Mesendoderm (in vitro differentiated cells): ENCODE measurements at regions not wholly inside any gene's neighbourhood (a gene's known extent, or its start where the extent isn't known, plus 50 kb on each side); places are given as distances from the start of the nearest gene placed in this dataset.
A peak's percentile ranks its signal among the peaks of the same experiment; 100 is the strongest.

Source experiments
- DNase-seq: peaks from one replicate; pipeline ENCODE4 v3.0.0; 2013
- H2AK5ac ChIP-seq: 2 replicates; pipeline ENCODE4 v1.6.1; 2013; ENCODE audit warnings: low read length, inconsistent platforms
- H2BK120ac ChIP-seq: 2 replicates; pipeline ENCODE4 v1.6.1; 2013; ENCODE audit warnings: low read depth, mild to moderate bottlenecking, low read length, moderate library complexity, mixed read lengths
- H2BK15ac ChIP-seq: replicated peaks from 2 replicates; pipeline ENCODE4 v1.6.1; 2013; ENCODE audit warnings: low read depth, mild to moderate bottlenecking, moderate library complexity
- H2BK5ac ChIP-seq: 2 replicates; pipeline ENCODE4 v1.6.1; 2013; ENCODE audit warnings: low read length, inconsistent platforms
- H3K18ac ChIP-seq: 2 replicates; pipeline ENCODE4 v1.6.1; 2013; ENCODE audit warnings: mild to moderate bottlenecking, low read length, mixed read lengths
- H3K23ac ChIP-seq: one replicate; pipeline ENCODE4 v1.6.1; 2013; ENCODE audit warnings: low read length
- H3K27ac ChIP-seq: 2 replicates; pipeline ENCODE4 v1.5.1; 2013; ENCODE audit warnings: low read depth, mild to moderate bottlenecking, inconsistent platforms, low read length, moderate library complexity
- H3K27me3 ChIP-seq: 2 replicates; pipeline ENCODE4 v1.6.1; 2013; ENCODE audit warnings: low read length, control low read depth, mild to moderate bottlenecking, inconsistent platforms; ENCODE audit not compliant: insufficient read depth, poor library complexity
- H3K36me3 ChIP-seq: 2 replicates; pipeline ENCODE4 v1.6.1; 2013; ENCODE audit warnings: low read length, inconsistent platforms; ENCODE audit not compliant: control insufficient read depth, insufficient read depth
- H3K4ac ChIP-seq: one replicate; pipeline ENCODE4 v1.6.1; 2013; ENCODE audit warnings: low read depth, mild to moderate bottlenecking, low read length, moderate library complexity
- H3K4me1 ChIP-seq: 2 replicates; pipeline ENCODE4 v1.6.1; 2013; ENCODE audit warnings: low read depth, low read length, inconsistent platforms; ENCODE audit not compliant: control insufficient read depth
- H3K4me2 ChIP-seq: 2 replicates; pipeline ENCODE4 v1.6.1; 2013; ENCODE audit warnings: low read length
- H3K4me3 ChIP-seq: 2 replicates; pipeline ENCODE4 v1.5.1; 2013; ENCODE audit warnings: mild to moderate bottlenecking, low read length
- H3K56ac ChIP-seq: one replicate; pipeline ENCODE4 v1.6.1; 2013; ENCODE audit warnings: low read length
- H3K79me1 ChIP-seq: 2 replicates; pipeline ENCODE4 v1.6.1; 2013; ENCODE audit warnings: low read length, inconsistent platforms
- H3K79me2 ChIP-seq: 2 replicates; pipeline ENCODE4 v1.6.1; 2013; ENCODE audit warnings: mild to moderate bottlenecking, low read length; ENCODE audit not compliant: control insufficient read depth, insufficient read depth
- H3K9ac ChIP-seq: 2 replicates; pipeline ENCODE4 v1.6.1; 2013; ENCODE audit warnings: low read length, inconsistent platforms
- H4K5ac ChIP-seq: one replicate; pipeline ENCODE4 v1.6.1; 2013; ENCODE audit warnings: low read length
- H4K8ac ChIP-seq: one replicate; pipeline ENCODE4 v1.6.1; 2013; ENCODE audit warnings: low read depth, mild to moderate bottlenecking, control low read depth, low read length, moderate library complexity
- WGBS: extraction: QIAGEN DNeasy Blood & Tissue Kit; methylation state at CpG from one replicate; pipeline ENCODE4 v1.1.7; 2013; ENCODE audit warnings: low lambda C conversion rate, missing lambda C conversion rate; ENCODE audit not compliant: insufficient coverage; ENCODE audit errors: extremely low coverage; 5-methylcytosine and 5-hydroxymethylcytosine counted together

GRCh38 chr1:199410462-199410861 is 617.0 kb upstream of the NR5A2 start:
- no peak for DNase-seq
- H3K27me3 ChIP-seq, result no peaks in the 10 kb centered on the region
- H4K8ac ChIP-seq, result no peak overlapping the region
- H3K56ac ChIP-seq, result no peak overlapping the region
- H3K23ac ChIP-seq, result no peak overlapping the region
- no peak overlapping the region for H3K4ac ChIP-seq
- H3K79me2 ChIP-seq, result no peaks in the 10 kb centered on the region
- H3K9ac ChIP-seq, result no peak overlapping the region
- no peaks in the 10 kb centered on the region for H3K4me1 ChIP-seq
- no peak overlapping the region for H4K5ac ChIP-seq
- no peak overlapping the region for H3K4me2 ChIP-seq
- no peak overlapping the region for H3K27ac ChIP-seq
- no peak overlapping the region for H2BK5ac ChIP-seq
- no peak overlapping the region for H3K18ac ChIP-seq
- H2AK5ac ChIP-seq, result no peak overlapping the region
- no CpG with 5 or more reads among the region's 3 CpGs for WGBS
- H3K4me3 ChIP-seq, result no peak overlapping the region
- no peaks in the 10 kb centered on the region for H3K36me3 ChIP-seq
- no peak overlapping the region for H2BK15ac ChIP-seq
- H3K79me1 ChIP-seq, result no peaks in the 10 kb centered on the region
- no peak overlapping the region for H2BK120ac ChIP-seq

DNA sequence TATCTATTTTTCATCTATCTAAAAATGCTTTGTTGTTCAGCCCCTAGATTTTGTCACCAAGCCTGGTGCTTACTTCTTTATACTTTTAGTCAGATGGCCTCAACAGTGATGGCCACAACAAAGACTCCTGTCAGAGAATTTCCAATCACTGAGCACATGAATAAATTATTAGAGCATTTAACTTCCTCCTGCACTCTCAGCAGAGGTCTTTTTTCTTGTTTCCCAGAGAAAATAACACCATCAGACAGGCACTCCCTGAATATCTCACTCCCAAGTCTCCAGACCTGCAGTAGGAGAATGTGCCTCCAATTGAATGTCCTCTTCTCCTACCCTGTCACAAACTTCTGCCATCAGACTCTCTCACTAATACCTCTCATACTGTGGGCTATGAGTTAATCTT is 616.0 kb upstream of the NR5A2 start:
- no peak overlapping the region for H2BK15ac ChIP-seq

GRCh38 chr1:199422206-199422605 is 605.3 kb upstream of the NR5A2 start:
- Histone ChIP-seq H3K4ac (no peak overlapping the region), H3K79me1 (no peaks in the 10 kb centered on the region), H2BK15ac (no peak overlapping the region), H3K18ac (no peak overlapping the region), H3K23ac (no peak overlapping the region), H3K27ac (no peak overlapping the region), H3K79me2 (no peaks in the 10 kb centered on the region), H2BK5ac (no peak overlapping the region), H3K4me3 (no peak overlapping the region), H2BK120ac (no peak overlapping the region), H3K56ac (no peak overlapping the region), H3K4me1 (no peaks in the 10 kb centered on the region), H3K36me3 (no peaks in the 10 kb centered on the region), H2AK5ac (no peak overlapping the region), H3K27me3 (no peaks in the 10 kb centered on the region), H3K9ac (no peak overlapping the region), H3K4me2 (no peak overlapping the region), H4K8ac (no peak overlapping the region), H4K5ac (no peak overlapping the region)
- DNase-seq, result peak; percentile 83
- whole genome bisulfite sequencing, result no CpG with 5 or more reads among the region's 1 CpG

More for the DNA sequence above, 616.0 kb upstream of the NR5A2 start:
- H3K36me3 ChIP-seq, result no peaks in the 10 kb centered on the region
- no peak overlapping the region for H2AK5ac ChIP-seq
- no peaks in the 10 kb centered on the region for H3K79me2 ChIP-seq
- no peak overlapping the region for H3K4me2 ChIP-seq
- no peak overlapping the region for H3K18ac ChIP-seq
- no peak for DNase-seq
- no peaks in the 10 kb centered on the region for H3K79me1 ChIP-seq
- no peaks in the 10 kb centered on the region for H3K27me3 ChIP-seq
- H4K5ac ChIP-seq, result no peak overlapping the region
- H2BK120ac ChIP-seq, result no peak overlapping the region
- no peak overlapping the region for H3K4ac ChIP-seq
- H3K27ac ChIP-seq, result no peak overlapping the region
- H3K4me1 ChIP-seq, result no peaks in the 10 kb centered on the region
- H3K9ac ChIP-seq, result no peak overlapping the region
- H3K56ac ChIP-seq, result no peak overlapping the region
- no peak overlapping the region for H4K8ac ChIP-seq
- H2BK5ac ChIP-seq, result no peak overlapping the region
- no peak overlapping the region for H3K23ac ChIP-seq
- H3K4me3 ChIP-seq, result no peak overlapping the region

DNA sequence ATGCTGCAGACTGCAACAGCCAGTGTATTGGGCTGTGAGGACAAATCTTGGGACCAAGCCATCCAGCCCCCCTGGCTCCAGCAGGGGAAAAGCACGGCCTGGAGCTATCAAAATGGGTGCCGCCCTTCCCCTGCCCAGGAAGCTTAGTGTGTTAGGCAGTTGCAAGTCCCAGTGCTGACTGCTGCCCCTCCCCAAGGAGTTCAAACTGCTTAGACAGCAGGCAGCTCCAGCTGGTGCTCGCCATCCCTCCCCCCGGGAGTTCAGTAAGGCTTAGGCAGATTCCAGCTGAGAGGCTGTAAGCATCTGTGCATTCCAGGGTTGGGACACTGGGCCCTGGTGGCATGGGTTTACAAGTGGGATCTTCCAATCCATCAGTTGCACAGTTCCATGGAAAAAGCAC is 579.6 kb upstream of the NR5A2 start:
- WGBS, result no CpG with 5 or more reads among the region's 4 CpGs
- Histone ChIP-seq H3K4me1 (no peaks in the 10 kb centered on the region), H3K27me3 (no peaks in the 10 kb centered on the region), H3K9ac (no peak overlapping the region), H3K4me3 (no peak overlapping the region), H2BK120ac (no peak overlapping the region), H3K4ac (no peak overlapping the region), H2BK15ac (no peak overlapping the region), H4K8ac (no peak overlapping the region), H3K4me2 (no peak overlapping the region), H3K36me3 (no peaks in the 10 kb centered on the region), H4K5ac (no peak overlapping the region), H3K56ac (no peak overlapping the region), H2AK5ac (no peak overlapping the region), H3K79me2 (no peaks in the 10 kb centered on the region), H3K27ac (no peak overlapping the region), H3K23ac (no peak overlapping the region), H2BK5ac (no peak overlapping the region), H3K79me1 (no peaks in the 10 kb centered on the region), H3K18ac (no peak overlapping the region)
- no peak for DNase-seq

- no CpG with 5 or more reads among the region's 3 CpGs for WGBS
- Histone ChIP-seq H3K27ac (no peak overlapping the region), H3K79me2 (no peaks in the 10 kb centered on the region)
Measured at GRCh38 chr1:199448646-199449045, 578.9 kb upstream of the NR5A2 start.

GRCh38 chr1:199449221-199449620 is 578.3 kb upstream of the NR5A2 start:
- no peak for DNase-seq
- Histone ChIP-seq H3K18ac (no peak overlapping the region), H3K79me1 (no peaks in the 10 kb centered on the region), H3K56ac (no peak overlapping the region), H3K4ac (no peak overlapping the region), H2BK5ac (no peak overlapping the region), H3K9ac (no peak overlapping the region), H2AK5ac (no peak overlapping the region), H4K5ac (no peak overlapping the region), H3K23ac (no peak overlapping the region), H2BK120ac (no peak overlapping the region), H3K4me3 (no peak overlapping the region), H3K27ac (no peak overlapping the region), H3K79me2 (no peaks in the 10 kb centered on the region), H3K36me3 (no peaks in the 10 kb centered on the region), H3K4me1 (no peaks in the 10 kb centered on the region), H2BK15ac (no peak overlapping the region), H3K27me3 (no peaks in the 10 kb centered on the region), H4K8ac (no peak overlapping the region), H3K4me2 (no peak overlapping the region)
- no CpG with 5 or more reads among the region's 3 CpGs for WGBS

More at GRCh38 chr1:199448646-199449045, 578.9 kb upstream of the NR5A2 start:
- no peaks in the 10 kb centered on the region for H3K36me3 ChIP-seq
- H2BK120ac ChIP-seq, result no peak overlapping the region
- H2BK15ac ChIP-seq, result no peak overlapping the region
- no peak overlapping the region for H4K8ac ChIP-seq
- H3K4me3 ChIP-seq, result no peak overlapping the region
- no peaks in the 10 kb centered on the region for H3K4me1 ChIP-seq
- no peaks in the 10 kb centered on the region for H3K27me3 ChIP-seq
- H3K79me1 ChIP-seq, result no peaks in the 10 kb centered on the region
- no peak overlapping the region for H3K9ac ChIP-seq
- no peak overlapping the region for H4K5ac ChIP-seq
- no peak overlapping the region for H3K23ac ChIP-seq
- no peak for DNase-seq
- H3K56ac ChIP-seq, result no peak overlapping the region
- H3K4me2 ChIP-seq, result no peak overlapping the region
- H3K4ac ChIP-seq, result no peak overlapping the region
- H2BK5ac ChIP-seq, result no peak overlapping the region
- no peak overlapping the region for H2AK5ac ChIP-seq
- H3K18ac ChIP-seq, result no peak overlapping the region
